ENCODE measurements at regions not wholly inside any gene's neighbourhood (a gene's known extent, or its start where the extent isn't known, plus 50 kb on each side); places are given as distances from the start of the nearest gene placed in this dataset.

DNA sequence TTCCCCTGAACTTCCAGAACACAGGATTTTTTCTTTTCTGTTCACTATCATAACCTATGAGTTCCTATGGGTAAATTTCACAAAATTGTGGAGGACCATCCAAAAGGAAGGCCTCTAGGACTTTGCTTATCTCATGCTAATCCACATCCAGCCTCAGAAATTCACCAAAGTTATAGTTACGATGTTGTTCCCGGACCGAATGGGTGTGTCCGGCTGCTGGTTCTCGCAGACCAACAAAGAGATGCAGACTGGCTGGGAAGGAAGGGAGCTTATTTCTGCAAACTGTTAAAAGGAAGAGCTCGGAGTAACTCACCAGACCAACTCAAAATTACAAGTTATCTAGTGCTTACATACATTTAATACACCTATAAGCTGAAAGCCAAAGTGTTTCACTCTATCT lies 882.9 kb upstream of the SPRY2 start:
- no peak overlapping the region for H3K27ac ChIP-seq (ENCODE audit: insufficient read depth, low read depth, low read length)
- H4K20me1 ChIP-seq (replicated peaks; ENCODE audit: control insufficient read depth, extremely low read depth, insufficient read depth, low read length), result no peaks in the 10 kb centered on the region
- H3K4me1 ChIP-seq (ENCODE audit: control insufficient read depth, extremely low read depth, insufficient read depth, low read length), result no peaks in the 10 kb centered on the region
- FAIRE-seq, result no peak
- BruUV-seq (replicated peaks), result no TSS peak
- no peak overlapping the region for H2AFZ ChIP-seq (ENCODE audit: low read depth, low read length)
- TF ChIP-seq, protein P1, sequence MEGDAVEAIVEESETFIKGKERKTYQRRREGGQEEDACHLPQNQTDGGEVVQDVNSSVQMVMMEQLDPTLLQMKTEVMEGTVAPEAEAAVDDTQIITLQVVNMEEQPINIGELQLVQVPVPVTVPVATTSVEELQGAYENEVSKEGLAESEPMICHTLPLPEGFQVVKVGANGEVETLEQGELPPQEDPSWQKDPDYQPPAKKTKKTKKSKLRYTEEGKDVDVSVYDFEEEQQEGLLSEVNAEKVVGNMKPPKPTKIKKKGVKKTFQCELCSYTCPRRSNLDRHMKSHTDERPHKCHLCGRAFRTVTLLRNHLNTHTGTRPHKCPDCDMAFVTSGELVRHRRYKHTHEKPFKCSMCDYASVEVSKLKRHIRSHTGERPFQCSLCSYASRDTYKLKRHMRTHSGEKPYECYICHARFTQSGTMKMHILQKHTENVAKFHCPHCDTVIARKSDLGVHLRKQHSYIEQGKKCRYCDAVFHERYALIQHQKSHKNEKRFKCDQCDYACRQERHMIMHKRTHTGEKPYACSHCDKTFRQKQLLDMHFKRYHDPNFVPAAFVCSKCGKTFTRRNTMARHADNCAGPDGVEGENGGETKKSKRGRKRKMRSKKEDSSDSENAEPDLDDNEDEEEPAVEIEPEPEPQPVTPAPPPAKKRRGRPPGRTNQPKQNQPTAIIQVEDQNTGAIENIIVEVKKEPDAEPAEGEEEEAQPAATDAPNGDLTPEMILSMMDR (IDR thresholded peaks at IDR 0.05; ENCODE audit: extremely low read depth in 1 of 2, insufficient read depth in 1 of 2, low read depth in 1 of 2, low read length in 2 of 2), result no peak
- TF ChIP-seq, protein P2, sequence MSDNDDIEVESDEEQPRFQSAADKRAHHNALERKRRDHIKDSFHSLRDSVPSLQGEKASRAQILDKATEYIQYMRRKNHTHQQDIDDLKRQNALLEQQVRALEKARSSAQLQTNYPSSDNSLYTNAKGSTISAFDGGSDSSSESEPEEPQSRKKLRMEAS (IDR thresholded peaks at IDR 0.05; ENCODE audit: insufficient read depth, insufficient read length), result no peak
- TF ChIP-seq FOS (IDR thresholded peaks at IDR 0.05; ENCODE audit: borderline replicate concordance, insufficient read depth, low read length), result no peak
- no peak for TF ChIP-seq GATA2 (IDR thresholded peaks at IDR 0.05; ENCODE audit: insufficient read depth, insufficient read length, low read depth, low read length)
- TF ChIP-seq POLR2AphosphoS5 (IDR thresholded peaks at IDR 0.05; ENCODE audit: insufficient read depth, low read depth, low read length), result no peak
- no peak for TF ChIP-seq POLR2A (IDR thresholded peaks at IDR 0.05; ENCODE audit: low read depth, low read length)
- no peak for TF ChIP-seq MYC (IDR thresholded peaks at IDR 0.05; ENCODE audit: low read depth, low read length)
- no peak for TF ChIP-seq EZH2 (IDR thresholded peaks at IDR 0.05; ENCODE audit: borderline replicate concordance, low read depth, low read length, severe bottlenecking)
- no peak for TF ChIP-seq JUN (IDR thresholded peaks at IDR 0.05; ENCODE audit: borderline replicate concordance, insufficient read depth, insufficient read length, low read depth)
- no peaks in the 10 kb centered on the region for H3K36me3 ChIP-seq (ENCODE audit: control insufficient read depth in 2 of 2, extremely low read depth in 1 of 2, insufficient read depth in 2 of 2, low read length in 2 of 2)
- no peaks in the 10 kb centered on the region for H3K79me2 ChIP-seq (ENCODE audit: control insufficient read depth, insufficient read depth, low read length)
- no peak overlapping the region for H3K4me3 ChIP-seq (replicated peaks in 1 of 3; ENCODE audit: insufficient read depth in 1 of 3, low read depth in 1 of 3, low read length in 3 of 3)
- no peaks in the 10 kb centered on the region for H3K27me3 ChIP-seq (ENCODE audit: control insufficient read depth in 2 of 2, insufficient read depth in 2 of 2, low read length in 2 of 2)
- no peak overlapping the region for H3K4me2 ChIP-seq (ENCODE audit: insufficient read depth, low read length)
- DNase-seq (ENCODE audit: low read depth, low spot score), result no peak
- ChIA-PET POLR2A (no interaction called here), CTCF (no interaction called here)
- no peaks in the 10 kb centered on the region for H3K9me3 ChIP-seq (replicated peaks; ENCODE audit: control insufficient read depth, insufficient read depth, low read length)
- dilution Hi-C loops (cut with MboI; ENCODE audit: extremely low pct_ligation_motif_present, low sequenced_read_pairs) (no loop called here), intact Hi-C loops (cut with micrococcal nuclease) (no loop called here)
- H3K9me1 ChIP-seq (replicated peaks; ENCODE audit: control insufficient read depth, extremely low read depth, insufficient read depth, low read length), result no peaks in the 10 kb centered on the region
- no peak overlapping the region for H3K9ac ChIP-seq (replicated peaks; ENCODE audit: extremely low read depth, insufficient read depth, low read length)

All from endothelial cell of umbilical vein (primary cell).